HepG2 (cell line): ENCODE measurements at regions not wholly inside any gene's neighbourhood (a gene's known extent, or its start where the extent isn't known, plus 50 kb on each side); places are given as distances from the start of the nearest gene placed in this dataset.
A peak's percentile ranks its signal among the peaks of the same experiment; 100 is the strongest.

Source experiments
- ARHGAP35 ChIP-seq: sonication (generic); formaldehyde crosslinking; IDR thresholded peaks from 2 replicates; pipeline ENCODE4 v1.9.0; 2022; ENCODE audit warnings: mild to moderate bottlenecking, inconsistent platforms, moderate library complexity, missing genetic modification reagents, borderline replicate concordance
- ATF7-NPFF ChIP-seq: sonication (generic); formaldehyde crosslinking; IDR thresholded peaks from 2 replicates; pipeline ENCODE4 v1.8.1; 2023; ENCODE audit warnings: mild to moderate bottlenecking, low read depth, missing genetic modification reagents, moderate library complexity
- ERF ChIP-seq: IDR thresholded peaks from 2 replicates; pipeline ENCODE4 v1.6.1; 2018; ENCODE audit warnings: missing biosample characterization, missing genetic modification reagents
- EZH2 ChIP-seq: conservative IDR thresholded peaks from 2 replicates; pipeline ENCODE4 v1.6.1; 2012; ENCODE audit warnings: mild to moderate bottlenecking, low read depth, low read length, moderate library complexity
- HMGXB3 ChIP-seq: sonication (generic); formaldehyde crosslinking; IDR thresholded peaks from 2 replicates; pipeline ENCODE4 v1.4.0; 2020; ENCODE audit warnings: missing genetic modification reagents, borderline replicate concordance
- MEIS2 ChIP-seq: sonication (generic); formaldehyde crosslinking; IDR thresholded peaks from 2 replicates; pipeline ENCODE4 v1.9.0; 2021; ENCODE audit warnings: mild to moderate bottlenecking, missing genetic modification reagents
- NFKBIZ ChIP-seq: IDR thresholded peaks from 2 replicates; pipeline ENCODE4 v1.6.1; 2018; ENCODE audit warnings: missing genetic modification reagents, missing compliant biosample characterization
- PAF1 ChIP-seq: IDR thresholded peaks from 2 replicates; pipeline ENCODE4 v1.6.1; 2016; ENCODE audit warnings: missing genetic modification reagents, missing compliant biosample characterization
- POLR2AphosphoS2 ChIP-seq: IDR thresholded peaks from 2 replicates; pipeline ENCODE4 v1.6.1; 2011; ENCODE audit warnings: low read depth, low read length, improper control_type of control experiment
- RBFOX2 ChIP-seq: fragments of 200-400 bp; formaldehyde crosslinking; IDR thresholded peaks from 2 replicates; pipeline ENCODE4 v1.6.1; 2017; ENCODE audit warnings: low read depth, mild to moderate bottlenecking, low read length
- RFX5 ChIP-seq: IDR thresholded peaks from 2 replicates; pipeline ENCODE4 v1.6.1; 2011; ENCODE audit warnings: low read depth, low read length, improper control_type of control experiment
- ZBTB7B ChIP-seq: sonication (generic); formaldehyde crosslinking; IDR thresholded peaks from 2 replicates; pipeline ENCODE4 v1.4.0; 2020; ENCODE audit warnings: missing genetic modification reagents
- ZNF136 ChIP-seq: sonication (generic); formaldehyde crosslinking; IDR thresholded peaks from 2 replicates; pipeline ENCODE4 v1.8.1; 2022; ENCODE audit warnings: low read depth, mild to moderate bottlenecking, moderate library complexity, missing genetic modification reagents
- ZNF160 ChIP-seq: sonication (generic); formaldehyde crosslinking; IDR thresholded peaks from 2 replicates; pipeline ENCODE4 v1.8.0; 2022; ENCODE audit warnings: mild to moderate bottlenecking, inconsistent platforms, missing genetic modification reagents
- ZNF260 ChIP-seq: sonication (generic); formaldehyde crosslinking; IDR thresholded peaks from 2 replicates; pipeline ENCODE4 v1.4.0; 2020; ENCODE audit warnings: missing genetic modification reagents, low read depth, mild to moderate bottlenecking, borderline replicate concordance
- ZNF333 ChIP-seq: sonication (generic); formaldehyde crosslinking; IDR thresholded peaks from 2 replicates; pipeline ENCODE4 v1.4.0; 2020; ENCODE audit warnings: mild to moderate bottlenecking, missing genetic modification reagents, borderline replicate concordance
- ZNF431 ChIP-seq: sonication (generic); formaldehyde crosslinking; IDR thresholded peaks from 2 replicates; pipeline ENCODE4 v1.9.0; 2022; ENCODE audit warnings: missing genetic modification reagents, low read depth, mild to moderate bottlenecking, borderline replicate concordance
- ZNF550 ChIP-seq: sonication (generic); formaldehyde crosslinking; IDR thresholded peaks from 2 replicates; pipeline ENCODE4 v1.4.0; 2020; ENCODE audit warnings: mild to moderate bottlenecking, missing genetic modification reagents, borderline replicate concordance
- ZNF562 ChIP-seq: sonication (generic); formaldehyde crosslinking; IDR thresholded peaks from 2 replicates; pipeline ENCODE4 v1.8.0; 2022; ENCODE audit warnings: missing genetic modification reagents, borderline replicate concordance
- ZNF605 ChIP-seq: sonication (generic); formaldehyde crosslinking; IDR thresholded peaks from 2 replicates; pipeline ENCODE4 v1.8.0; 2022; ENCODE audit warnings: mild to moderate bottlenecking, missing genetic modification reagents
- ZNF737 ChIP-seq: sonication (generic); formaldehyde crosslinking; IDR thresholded peaks from 2 replicates; pipeline ENCODE4 v1.5.0; 2020; ENCODE audit warnings: missing genetic modification reagents, mild to moderate bottlenecking, borderline replicate concordance
- ZNF781 ChIP-seq: sonication (generic); formaldehyde crosslinking; IDR thresholded peaks from 2 replicates; pipeline ENCODE4 v1.5.1; 2020; ENCODE audit warnings: borderline replicate concordance, mild to moderate bottlenecking, missing genetic modification reagents; ENCODE audit errors: not compliant biosample characterization
- TF ChIP-seq, protein P1 (sequence below): sonication (generic); formaldehyde crosslinking; IDR thresholded peaks from 2 replicates; pipeline ENCODE4 v1.4.0; 2020; ENCODE audit warnings: low read depth, mild to moderate bottlenecking, missing genetic modification reagents
- TF ChIP-seq, protein P2 (sequence below): IDR thresholded peaks from 2 replicates; pipeline ENCODE4 v1.6.1; 2016; ENCODE audit warnings: missing compliant biosample characterization, missing genetic modification reagents, borderline replicate concordance

DNA sequence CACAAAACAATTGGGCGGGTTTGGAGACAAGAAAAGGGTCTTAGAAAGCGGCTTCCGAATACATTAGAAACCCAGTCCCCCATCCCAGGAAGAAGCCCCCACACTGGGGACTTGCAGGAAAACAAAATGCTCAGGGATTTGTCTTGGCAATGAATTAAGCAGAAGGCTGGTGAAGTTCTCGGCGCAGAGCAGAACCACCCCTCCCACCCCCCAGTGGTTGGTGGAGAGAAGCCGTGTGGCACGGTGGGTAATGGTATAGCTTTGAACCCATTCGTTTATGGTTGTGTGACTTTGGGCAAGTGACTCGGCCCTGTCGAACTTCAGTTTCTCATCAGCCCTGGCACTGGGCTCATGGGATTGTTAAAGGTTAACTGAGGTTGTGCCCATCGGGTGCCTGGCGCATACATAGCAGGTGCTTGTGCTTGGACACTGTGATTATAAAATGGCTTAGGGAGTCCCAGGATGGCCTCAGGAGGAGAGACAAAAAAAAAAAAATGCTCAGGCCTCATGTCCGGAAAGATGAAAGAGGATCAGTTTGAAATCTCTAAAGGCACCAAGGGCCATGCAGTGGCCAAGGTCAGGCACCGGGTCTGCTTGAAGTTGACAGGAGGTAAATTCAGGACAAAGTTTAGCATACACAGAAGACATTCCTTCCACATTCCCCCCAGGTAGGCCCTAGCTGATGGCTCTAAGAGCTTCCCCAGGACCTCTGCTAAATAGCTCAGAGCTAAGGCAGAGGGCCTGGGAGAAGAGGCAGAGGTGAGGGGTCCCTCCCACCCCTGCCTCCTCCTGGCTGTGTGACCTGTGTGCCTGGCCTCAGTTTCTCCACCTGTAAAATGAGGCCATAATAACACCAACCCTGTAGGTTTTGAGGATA, 120.1 kb upstream of the PTPN1 start (continued):
- TF ChIP-seq ZNF550 (CRISPR knock-in tag) (no peak), ZNF160 (CRISPR knock-in tag) (no peak; the same call in 1 of the 2 replicates), ATF7-NPFF (CRISPR knock-in tag) (0 out of 2 replicates have a peak, but pooled peaks have one; percentile 7), ZNF136 (CRISPR knock-in tag) (no peak), POLR2AphosphoS2 (no peak), ZNF781 (CRISPR knock-in tag) (peak; percentile 96), ZNF737 (CRISPR knock-in tag) (no peak), MEIS2 (CRISPR knock-in tag) (peak; percentile 99), ZNF431 (CRISPR knock-in tag) (no peak), RBFOX2 (peak; percentile 62), ZBTB7B (peak; percentile 94; the same call in 1 of the 2 replicates), HMGXB3 (CRISPR knock-in tag) (peak; percentile 87; the same call in 1 of the 2 replicates), ZNF260 (no peak), ARHGAP35 (CRISPR knock-in tag) (no peak), PAF1 (CRISPR knock-in tag) (no peak), ZNF605 (no peak; the same call in none of the 2 replicates), ERF (peak; percentile 87), RFX5 (no peak), ZNF562 (CRISPR knock-in tag) (no peak), NFKBIZ (CRISPR knock-in tag) (peak; percentile 88), ZNF333 (CRISPR knock-in tag) (0 out of 2 replicates have a peak, but pooled peaks have one; percentile 33), EZH2 (no peak)
- TF ChIP-seq, protein P1, sequence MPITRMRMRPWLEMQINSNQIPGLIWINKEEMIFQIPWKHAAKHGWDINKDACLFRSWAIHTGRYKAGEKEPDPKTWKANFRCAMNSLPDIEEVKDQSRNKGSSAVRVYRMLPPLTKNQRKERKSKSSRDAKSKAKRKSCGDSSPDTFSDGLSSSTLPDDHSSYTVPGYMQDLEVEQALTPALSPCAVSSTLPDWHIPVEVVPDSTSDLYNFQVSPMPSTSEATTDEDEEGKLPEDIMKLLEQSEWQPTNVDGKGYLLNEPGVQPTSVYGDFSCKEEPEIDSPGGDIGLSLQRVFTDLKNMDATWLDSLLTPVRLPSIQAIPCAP (CRISPR knock-in tag): no peak
- TF ChIP-seq, protein P2, sequence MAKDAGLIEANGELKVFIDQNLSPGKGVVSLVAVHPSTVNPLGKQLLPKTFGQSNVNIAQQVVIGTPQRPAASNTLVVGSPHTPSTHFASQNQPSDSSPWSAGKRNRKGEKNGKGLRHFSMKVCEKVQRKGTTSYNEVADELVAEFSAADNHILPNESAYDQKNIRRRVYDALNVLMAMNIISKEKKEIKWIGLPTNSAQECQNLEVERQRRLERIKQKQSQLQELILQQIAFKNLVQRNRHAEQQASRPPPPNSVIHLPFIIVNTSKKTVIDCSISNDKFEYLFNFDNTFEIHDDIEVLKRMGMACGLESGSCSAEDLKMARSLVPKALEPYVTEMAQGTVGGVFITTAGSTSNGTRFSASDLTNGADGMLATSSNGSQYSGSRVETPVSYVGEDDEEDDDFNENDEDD (CRISPR knock-in tag): no peak
